A549 (cell line): ENCODE measurements at regions not wholly inside any gene's neighbourhood (a gene's known extent, or its start where the extent isn't known, plus 50 kb on each side); places are given as distances from the start of the nearest gene placed in this dataset.

Source experiments
- ATAC-seq, 2 experiments: fragments of 200-7000 bp in 1 of 2; fragments of >200 bp in 1 of 2; cut with Nextera tagmentation in 1 of 2; cut with Tn5 transposase in 1 of 2; 3 replicates each; pipeline versions ENCODE4 v1.8.0 to v1.9.1; 2018 to 2020; ENCODE audit warnings: mild to moderate bottlenecking in 1 of 2, moderate library complexity in 1 of 2
- CTCF ChIA-PET: fragments of 300-600 bp; sonication (Branson Sonifier 250); formaldehyde crosslinking; extraction: SDS; loops from one replicate; lab custom pipeline; 2021; ENCODE audit warnings: antibody characterized with exemption, inconsistent platforms; lab: Yijun Ruan, JAX
- POLR2A ChIA-PET: fragments of 350-600 bp; formaldehyde crosslinking; extraction: SDS; loops from one replicate; lab custom pipeline; 2021; ENCODE audit warnings: antibody characterized with exemption, inconsistent platforms; lab: Yijun Ruan, JAX
- DNase-seq, 2 experiments: peaks; one replicate each; pipeline versions ENCODE4 v3.0.0 to v3.0.0-alpha.2; 2011 to 2016; ENCODE audit warnings: low read depth in 1 of 2, low spot score in 1 of 2
- FAIRE-seq: peaks from 2 replicates; lab custom pipeline; 2011; peaks lifted over from hg19 to GRCh38; lab: Jason Lieb, UNC
- H3K27ac ChIP-seq, 2 experiments: fragments of >200 bp; sonication (Bioruptor Twin); formaldehyde crosslinking; 3 replicates each; pipeline ENCODE4 v1.5.1; 2016 to 2017
- H3K4me1 ChIP-seq: fragments of >200 bp; sonication (Bioruptor Twin); formaldehyde crosslinking; 3 replicates; pipeline ENCODE4 v1.6.1; 2016
- H3K4me2 ChIP-seq: fragments of >200 bp; sonication (Bioruptor Twin); formaldehyde crosslinking; 3 replicates; pipeline ENCODE4 v1.6.1; 2016
- H3K4me3 ChIP-seq: fragments of >200 bp; sonication (Bioruptor Twin); formaldehyde crosslinking; 3 replicates; pipeline ENCODE4 v1.5.1; 2016
- H3K9me3 ChIP-seq: fragments of >200 bp; sonication (Bioruptor Twin); formaldehyde crosslinking; 3 replicates; pipeline ENCODE4 v1.6.1; 2016
- CBX8 ChIP-seq: fragments of 200-600 bp; sonication (generic); IDR thresholded peaks from 2 replicates; pipeline ENCODE4 v1.6.1; 2016
- EHF ChIP-seq: fragments of 250-450 bp; sonication (Bioruptor Pico); IDR thresholded peaks from 2 replicates; pipeline ENCODE4 v1.5.0; 2020; ENCODE audit warnings: mild to moderate bottlenecking
- EHMT2 ChIP-seq: fragments of 200-600 bp; sonication (generic); IDR thresholded peaks from 2 replicates; pipeline ENCODE4 v1.6.1; 2016; ENCODE audit warnings: antibody characterized with exemption, low read depth, mild to moderate bottlenecking, moderate library complexity
- EP300 ChIP-seq, 2 experiments: fragments of >200 bp; sonication (Bioruptor Twin); formaldehyde crosslinking; IDR thresholded peaks; 2 replicates in 1 of 2; 3 replicates in 1 of 2; pipeline ENCODE4 v1.6.1; 2016 to 2017
- FOSL2 ChIP-seq, 2 experiments: fragments of 450-650 bp in 1 of 2; fragments of >200 bp in 1 of 2; sonication (Bioruptor Twin) in 1 of 2; formaldehyde crosslinking; IDR thresholded peaks; 2 replicates each; pipeline versions ENCODE4 v1.5.0 to v1.6.1; 2016 to 2020; ENCODE audit warnings: mild to moderate bottlenecking in 1 of 2, moderate library complexity in 1 of 2
- GATA3 ChIP-seq: IDR thresholded peaks from 2 replicates; pipeline ENCODE4 v1.6.1; 2012; ENCODE audit warnings: borderline replicate concordance
- HEYL ChIP-seq: fragments of 250-450 bp; sonication (Bioruptor Pico); IDR thresholded peaks from 2 replicates; pipeline ENCODE4 v1.8.0; 2021; ENCODE audit warnings: mild to moderate bottlenecking, moderate library complexity
- HOXA7 ChIP-seq: fragments of 250-450 bp; sonication (Bioruptor Pico); IDR thresholded peaks from 2 replicates; pipeline ENCODE4 v1.5.0; 2020; ENCODE audit warnings: mild to moderate bottlenecking, moderate library complexity
- HOXB13 ChIP-seq: fragments of 250-450 bp; sonication (Bioruptor Pico); IDR thresholded peaks from 2 replicates; pipeline ENCODE4 v1.5.0; 2020; ENCODE audit warnings: low read depth, mild to moderate bottlenecking, moderate library complexity
- JUNB ChIP-seq: fragments of >200 bp; sonication (Bioruptor Twin); formaldehyde crosslinking; IDR thresholded peaks from 2 replicates; pipeline ENCODE4 v1.6.1; 2016
- KDM1A ChIP-seq: fragments of 200-600 bp; sonication (generic); IDR thresholded peaks from 2 replicates; pipeline ENCODE4 v1.6.1; 2016; ENCODE audit warnings: low read depth, mild to moderate bottlenecking
- KDM5A ChIP-seq: fragments of 200-600 bp; sonication (generic); IDR thresholded peaks from 2 replicates; pipeline ENCODE4 v1.6.1; 2016; ENCODE audit warnings: antibody characterized with exemption, mild to moderate bottlenecking
- NFE2L2 ChIP-seq: fragments of 150-350 bp; conservative IDR thresholded peaks from 2 replicates; pipeline ENCODE4 v1.6.1; 2014; ENCODE audit warnings: low read length
- NPAS2 ChIP-seq: fragments of 250-450 bp; sonication (Bioruptor Pico); IDR thresholded peaks from 2 replicates; pipeline ENCODE4 v1.8.0; 2022; ENCODE audit warnings: mild to moderate bottlenecking, moderate library complexity, borderline replicate concordance
- RCOR1 ChIP-seq: fragments of 150-350 bp; IDR thresholded peaks from 2 replicates; pipeline ENCODE4 v1.6.1; 2014; ENCODE audit warnings: antibody characterized with exemption, low read length, low read depth
- ZNF302 ChIP-seq: fragments of 250-450 bp; sonication (Bioruptor Pico); IDR thresholded peaks from 2 replicates; pipeline ENCODE4 v1.9.0; 2021; ENCODE audit warnings: inconsistent platforms, mild to moderate bottlenecking, moderate library complexity
- WGBS: methylation state at CpG from one replicate; pipeline ENCODE4 v1.1.6; 2017; ENCODE audit errors: missing lambda C conversion rate; 5-methylcytosine and 5-hydroxymethylcytosine counted together
- TF ChIP-seq, protein P1 (sequence below): fragments of 150-350 bp; IDR thresholded peaks from 2 replicates; pipeline ENCODE4 v1.6.1; 2014; ENCODE audit warnings: low read depth, mild to moderate bottlenecking, low read length
- TF ChIP-seq, protein P2 (sequence below): fragments of 450-650 bp; IDR thresholded peaks from 2 replicates; pipeline ENCODE4 v1.6.1; 2014; ENCODE audit warnings: antibody characterized with exemption
- TF ChIP-seq, protein P3 (sequence below): IDR thresholded peaks from 2 replicates; pipeline ENCODE4 v1.6.1; 2012; ENCODE audit warnings: low read depth, borderline replicate concordance
- TF ChIP-seq, protein P4 (sequence below): fragments of 200-600 bp; sonication (generic); IDR thresholded peaks from 2 replicates; pipeline ENCODE4 v1.6.1; 2016; ENCODE audit warnings: antibody characterized with exemption, mild to moderate bottlenecking, moderate library complexity
- TF ChIP-seq, protein P5 (sequence below): fragments of 250-450 bp; sonication (Bioruptor Pico); IDR thresholded peaks from 2 replicates; pipeline ENCODE4 v1.5.0; 2021; ENCODE audit warnings: mild to moderate bottlenecking, moderate library complexity, borderline replicate concordance

DNA sequence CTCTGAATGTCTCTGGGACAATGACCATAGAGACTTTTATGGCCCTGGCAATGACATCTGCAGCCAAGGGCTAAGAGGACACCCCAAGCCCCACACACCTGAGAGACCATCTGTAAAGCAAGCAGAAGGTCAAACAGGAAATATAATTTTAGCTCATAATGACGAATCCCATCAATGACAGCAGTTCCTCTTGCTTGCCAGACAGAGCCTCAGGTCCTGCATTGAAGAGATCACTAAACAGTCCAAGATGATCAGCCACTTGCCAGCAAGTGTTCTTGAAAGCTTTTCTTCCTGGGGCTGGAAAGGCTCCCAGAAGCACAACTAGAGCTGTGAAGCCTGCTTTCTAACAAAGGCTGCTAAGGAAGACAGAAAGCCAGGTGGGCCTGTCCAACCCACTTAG is 993.7 kb upstream of the AUTS2 start:
- POLR2A ChIA-PET, result no interaction called here
- no peak for FAIRE-seq
- no peak overlapping the region for H3K4me3 ChIP-seq

DNA sequence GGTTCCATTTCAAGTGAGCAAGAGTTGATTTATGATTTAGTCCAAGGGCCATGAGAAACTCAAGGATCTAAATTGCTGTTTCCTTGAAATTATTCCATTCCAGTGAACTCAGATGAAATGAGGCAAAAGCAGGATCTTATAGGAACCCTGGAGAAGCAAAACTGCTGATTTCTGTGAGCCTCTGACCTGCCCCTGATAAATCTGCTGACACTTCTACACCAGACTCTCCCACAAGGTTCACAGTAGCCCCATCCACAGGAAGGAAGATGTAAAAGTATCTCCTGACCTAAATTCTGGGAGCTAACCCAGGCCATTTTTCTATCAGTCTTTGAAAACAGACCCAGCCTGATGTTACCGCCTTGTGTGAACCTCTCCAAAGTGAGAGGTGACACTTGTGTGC is 987.6 kb upstream of the AUTS2 start:
- no peak for ATAC-seq
- H3K4me1 ChIP-seq, result no peaks in the 10 kb centered on the region
- no peak for DNase-seq
- H3K27ac ChIP-seq, result no peak overlapping the region
- FAIRE-seq, result no peak
- CTCF ChIA-PET, result no interaction called here
- H3K4me2 ChIP-seq, result no peak overlapping the region
- POLR2A ChIA-PET, result no interaction called here
- no peak overlapping the region for H3K4me3 ChIP-seq
- 88% methylated on average over 1 of the region's 1 CpG for WGBS
- TF ChIP-seq HOXB13 (CRISPR knock-in tag) (no peak), NFE2L2 (no peak), EHF (no peak), ZNF302 (CRISPR knock-in tag) (no peak), FOSL2 (IDR thresholded peaks at IDR 0.05) (no peak), FOSL2 (CRISPR knock-in tag; IDR thresholded peaks at IDR 0.05) (no peak), GATA3 (no peak), KDM1A (no peak)
- TF ChIP-seq, all 56 proteins: peak for 0
- peaks cover 40% of the 10 kb centered on the region for H3K9me3 ChIP-seq

More for the DNA sequence above, 993.7 kb upstream of the AUTS2 start:
- DNase-seq, result no peak
- TF ChIP-seq GATA3 (no peak), RCOR1 (no peak), CBX8 (no peak), EHMT2 (no peak), KDM5A (no peak), HOXA7 (CRISPR knock-in tag) (no peak), KDM1A (no peak), NPAS2 (no peak)
- TF ChIP-seq, protein P1, sequence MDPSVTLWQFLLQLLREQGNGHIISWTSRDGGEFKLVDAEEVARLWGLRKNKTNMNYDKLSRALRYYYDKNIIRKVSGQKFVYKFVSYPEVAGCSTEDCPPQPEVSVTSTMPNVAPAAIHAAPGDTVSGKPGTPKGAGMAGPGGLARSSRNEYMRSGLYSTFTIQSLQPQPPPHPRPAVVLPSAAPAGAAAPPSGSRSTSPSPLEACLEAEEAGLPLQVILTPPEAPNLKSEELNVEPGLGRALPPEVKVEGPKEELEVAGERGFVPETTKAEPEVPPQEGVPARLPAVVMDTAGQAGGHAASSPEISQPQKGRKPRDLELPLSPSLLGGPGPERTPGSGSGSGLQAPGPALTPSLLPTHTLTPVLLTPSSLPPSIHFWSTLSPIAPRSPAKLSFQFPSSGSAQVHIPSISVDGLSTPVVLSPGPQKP, result no peak
- TF ChIP-seq, protein P2, sequence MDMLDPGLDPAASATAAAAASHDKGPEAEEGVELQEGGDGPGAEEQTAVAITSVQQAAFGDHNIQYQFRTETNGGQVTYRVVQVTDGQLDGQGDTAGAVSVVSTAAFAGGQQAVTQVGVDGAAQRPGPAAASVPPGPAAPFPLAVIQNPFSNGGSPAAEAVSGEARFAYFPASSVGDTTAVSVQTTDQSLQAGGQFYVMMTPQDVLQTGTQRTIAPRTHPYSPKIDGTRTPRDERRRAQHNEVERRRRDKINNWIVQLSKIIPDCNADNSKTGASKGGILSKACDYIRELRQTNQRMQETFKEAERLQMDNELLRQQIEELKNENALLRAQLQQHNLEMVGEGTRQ, result no peak
- TF ChIP-seq, protein P3, sequence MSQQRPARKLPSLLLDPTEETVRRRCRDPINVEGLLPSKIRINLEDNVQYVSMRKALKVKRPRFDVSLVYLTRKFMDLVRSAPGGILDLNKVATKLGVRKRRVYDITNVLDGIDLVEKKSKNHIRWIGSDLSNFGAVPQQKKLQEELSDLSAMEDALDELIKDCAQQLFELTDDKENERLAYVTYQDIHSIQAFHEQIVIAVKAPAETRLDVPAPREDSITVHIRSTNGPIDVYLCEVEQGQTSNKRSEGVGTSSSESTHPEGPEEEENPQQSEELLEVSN, result no peak
- TF ChIP-seq, all 56 proteins: peak for 0
- 38% methylated on average over 1 of the region's 1 CpG for WGBS
- Histone ChIP-seq H3K27ac (no peak overlapping the region), H3K4me2 (no peak overlapping the region), H3K9me3 (peaks cover 27% of the 10 kb centered on the region), H3K4me1 (no peaks in the 10 kb centered on the region)
- CTCF ChIA-PET, result interaction anchor here (1.4 kb wide), 1 partner anchor 1328 kb away, joined by 4 read pairs; no protein-coding TSS in a partner anchor
- no peak for ATAC-seq

DNA sequence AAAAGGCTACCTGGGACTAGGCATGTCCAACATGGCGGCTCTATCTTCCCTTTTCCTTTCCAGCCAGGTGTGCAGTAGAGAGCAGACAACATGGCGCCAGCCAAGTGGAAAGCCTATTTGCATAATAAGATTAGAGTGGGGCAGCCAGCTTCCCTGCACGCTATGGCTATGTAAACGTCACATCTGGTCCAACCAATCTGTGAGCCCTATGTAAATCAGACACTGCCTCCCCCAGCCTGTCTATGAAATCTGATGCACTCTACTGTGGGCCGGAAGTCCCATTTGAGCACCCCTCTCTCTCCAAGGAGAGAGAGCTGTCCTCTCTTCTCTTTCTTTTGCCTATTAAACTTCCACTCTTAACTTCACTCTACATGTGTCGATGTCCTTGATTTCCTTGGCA is 984.9 kb upstream of the AUTS2 start:
- Histone ChIP-seq H3K4me3 (no peak overlapping the region), H3K9me3 (peaks cover 42% of the 10 kb centered on the region), H3K4me1 (no peaks in the 10 kb centered on the region), H3K4me2 (no peak overlapping the region), H3K27ac (no peak overlapping the region)
- CTCF ChIA-PET, result interaction anchor here (0.7 to 0.8 kb wide), 2 partner anchors 72 to 108 kb away, joined by 3 read pairs; no protein-coding TSS in a partner anchor
- 72% methylated on average over 6 of the region's 6 CpGs for WGBS
- POLR2A ChIA-PET, result no interaction called here
- ATAC-seq (no peak), FAIRE-seq (no peak), DNase-seq (no peak)
- TF ChIP-seq KDM1A (no peak), HOXB13 (CRISPR knock-in tag) (no peak), EP300 (IDR thresholded peaks at IDR 0.05) (no peak), JUNB (no peak), HEYL (CRISPR knock-in tag) (no peak)
- TF ChIP-seq, protein P4, sequence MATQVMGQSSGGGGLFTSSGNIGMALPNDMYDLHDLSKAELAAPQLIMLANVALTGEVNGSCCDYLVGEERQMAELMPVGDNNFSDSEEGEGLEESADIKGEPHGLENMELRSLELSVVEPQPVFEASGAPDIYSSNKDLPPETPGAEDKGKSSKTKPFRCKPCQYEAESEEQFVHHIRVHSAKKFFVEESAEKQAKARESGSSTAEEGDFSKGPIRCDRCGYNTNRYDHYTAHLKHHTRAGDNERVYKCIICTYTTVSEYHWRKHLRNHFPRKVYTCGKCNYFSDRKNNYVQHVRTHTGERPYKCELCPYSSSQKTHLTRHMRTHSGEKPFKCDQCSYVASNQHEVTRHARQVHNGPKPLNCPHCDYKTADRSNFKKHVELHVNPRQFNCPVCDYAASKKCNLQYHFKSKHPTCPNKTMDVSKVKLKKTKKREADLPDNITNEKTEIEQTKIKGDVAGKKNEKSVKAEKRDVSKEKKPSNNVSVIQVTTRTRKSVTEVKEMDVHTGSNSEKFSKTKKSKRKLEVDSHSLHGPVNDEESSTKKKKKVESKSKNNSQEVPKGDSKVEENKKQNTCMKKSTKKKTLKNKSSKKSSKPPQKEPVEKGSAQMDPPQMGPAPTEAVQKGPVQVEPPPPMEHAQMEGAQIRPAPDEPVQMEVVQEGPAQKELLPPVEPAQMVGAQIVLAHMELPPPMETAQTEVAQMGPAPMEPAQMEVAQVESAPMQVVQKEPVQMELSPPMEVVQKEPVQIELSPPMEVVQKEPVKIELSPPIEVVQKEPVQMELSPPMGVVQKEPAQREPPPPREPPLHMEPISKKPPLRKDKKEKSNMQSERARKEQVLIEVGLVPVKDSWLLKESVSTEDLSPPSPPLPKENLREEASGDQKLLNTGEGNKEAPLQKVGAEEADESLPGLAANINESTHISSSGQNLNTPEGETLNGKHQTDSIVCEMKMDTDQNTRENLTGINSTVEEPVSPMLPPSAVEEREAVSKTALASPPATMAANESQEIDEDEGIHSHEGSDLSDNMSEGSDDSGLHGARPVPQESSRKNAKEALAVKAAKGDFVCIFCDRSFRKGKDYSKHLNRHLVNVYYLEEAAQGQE, result no peak
- TF ChIP-seq, protein P5, sequence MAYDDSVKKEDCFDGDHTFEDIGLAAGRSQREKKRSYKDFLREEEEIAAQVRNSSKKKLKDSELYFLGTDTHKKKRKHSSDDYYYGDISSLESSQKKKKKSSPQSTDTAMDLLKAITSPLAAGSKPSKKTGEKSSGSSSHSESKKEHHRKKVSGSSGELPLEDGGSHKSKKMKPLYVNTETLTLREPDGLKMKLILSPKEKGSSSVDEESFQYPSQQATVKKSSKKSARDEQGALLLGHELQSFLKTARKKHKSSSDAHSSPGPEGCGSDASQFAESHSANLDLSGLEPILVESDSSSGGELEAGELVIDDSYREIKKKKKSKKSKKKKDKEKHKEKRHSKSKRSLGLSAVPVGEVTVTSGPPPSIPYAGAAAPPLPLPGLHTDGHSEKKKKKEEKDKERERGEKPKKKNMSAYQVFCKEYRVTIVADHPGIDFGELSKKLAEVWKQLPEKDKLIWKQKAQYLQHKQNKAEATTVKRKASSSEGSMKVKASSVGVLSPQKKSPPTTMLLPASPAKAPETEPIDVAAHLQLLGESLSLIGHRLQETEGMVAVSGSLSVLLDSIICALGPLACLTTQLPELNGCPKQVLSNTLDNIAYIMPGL, result no peak
